Loucy (cell line): ENCODE measurements at regions not wholly inside any gene's neighbourhood (a gene's known extent, or its start where the extent isn't known, plus 50 kb on each side); places are given as distances from the start of the nearest gene placed in this dataset.

Source experiments
- H2AFZ ChIP-seq: fragments of 200-600 bp; sonication (generic); 2 replicates; pipeline ENCODE4 v1.6.0; 2016; ENCODE audit warnings: antibody characterized with exemption, mild to moderate bottlenecking, low read length, moderate library complexity
- H3F3A ChIP-seq: fragments of 200-600 bp; 2 replicates; pipeline ENCODE4 v1.6.0; 2016; ENCODE audit warnings: antibody characterized with exemption, low read depth, mild to moderate bottlenecking
- H3K27me3 ChIP-seq: fragments of 200-600 bp; sonication (generic); 2 replicates; pipeline ENCODE4 v1.6.1; 2014; ENCODE audit warnings: low read length, mild to moderate bottlenecking; ENCODE audit not compliant: insufficient read depth, poor library complexity, severe bottlenecking
- H3K36me3 ChIP-seq: fragments of 200-600 bp; sonication (generic); 2 replicates; pipeline ENCODE4 v1.6.1; 2016; ENCODE audit warnings: low read length; ENCODE audit not compliant: insufficient read depth
- H3K4me1 ChIP-seq: fragments of 200-600 bp; sonication (generic); 2 replicates; pipeline ENCODE4 v1.5.1; 2014; ENCODE audit warnings: low read length, mild to moderate bottlenecking; ENCODE audit not compliant: insufficient read depth, poor library complexity, severe bottlenecking
- H3K4me2 ChIP-seq: fragments of 200-600 bp; sonication (generic); 2 replicates; pipeline ENCODE4 v1.6.0; 2014; ENCODE audit warnings: antibody characterized with exemption, low read length, low read depth, mild to moderate bottlenecking; ENCODE audit not compliant: poor library complexity, severe bottlenecking
- H3K4me3 ChIP-seq: fragments of 200-600 bp; sonication (generic); 2 replicates; pipeline ENCODE4 v1.5.1; 2014; ENCODE audit warnings: low read length, mild to moderate bottlenecking, mixed read lengths; ENCODE audit not compliant: poor library complexity, severe bottlenecking
- H3K79me2 ChIP-seq: fragments of 200-600 bp; sonication (generic); 2 replicates; pipeline ENCODE4 v1.6.1; 2014; ENCODE audit warnings: low read length; ENCODE audit not compliant: insufficient read depth
- H3K9ac ChIP-seq: fragments of 200-600 bp; sonication (generic); 2 replicates; pipeline ENCODE4 v1.6.0; 2014; ENCODE audit warnings: mild to moderate bottlenecking, low read depth, low read length, moderate library complexity; ENCODE audit not compliant: poor library complexity, severe bottlenecking
- H3K9me2 ChIP-seq: fragments of 200-600 bp; sonication (generic); replicated peaks from 2 replicates; pipeline ENCODE4 v1.6.1; 2016; ENCODE audit warnings: low read depth, low read length, mixed read lengths
- H3K9me3 ChIP-seq: fragments of 200-600 bp; sonication (generic); 2 replicates; pipeline ENCODE4 v1.6.1; 2014; ENCODE audit warnings: mild to moderate bottlenecking, antibody characterized with exemption, low read length, low read depth; ENCODE audit not compliant: insufficient read depth
- H4K20me1 ChIP-seq: fragments of 200-600 bp; sonication (generic); 2 replicates; pipeline ENCODE4 v1.6.0; 2014; ENCODE audit warnings: antibody characterized with exemption, low read length, mild to moderate bottlenecking; ENCODE audit not compliant: insufficient read depth, poor library complexity, severe bottlenecking
- CTCF ChIP-seq: fragments of 200-600 bp; sonication (generic); conservative IDR thresholded peaks from 2 replicates; pipeline ENCODE4 v1.5.1; 2014; ENCODE audit warnings: mild to moderate bottlenecking, antibody characterized with exemption, low read length
- EZH2phosphoT487 ChIP-seq: fragments of 200-600 bp; IDR thresholded peaks from 2 replicates; pipeline ENCODE4 v1.6.1; 2018; ENCODE audit warnings: antibody characterized with exemption, mild to moderate bottlenecking, moderate library complexity, borderline replicate concordance

DNA sequence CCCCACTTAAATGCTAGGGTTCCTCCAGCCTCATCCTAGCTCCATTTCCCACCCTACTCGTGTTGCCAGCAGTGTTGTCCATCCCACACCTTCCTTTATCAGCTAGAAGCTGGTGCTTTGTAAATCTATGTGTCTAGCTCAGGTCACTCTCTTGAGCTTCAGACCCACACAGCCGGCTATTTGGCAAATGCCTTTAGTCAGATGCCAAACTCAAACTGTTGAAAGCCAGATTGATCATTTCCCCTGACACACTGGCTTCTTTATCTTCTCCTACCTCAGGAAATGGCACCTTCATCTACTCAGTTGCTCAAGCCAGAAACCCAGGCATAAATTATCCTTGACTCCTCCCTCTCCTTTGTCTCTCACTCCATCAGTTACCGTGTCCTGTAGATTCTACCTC, 61.5 kb upstream of the TPM1 start:
- H3K9ac ChIP-seq = no peak overlapping the region
- no peaks in the 10 kb centered on the region for H3K9me3 ChIP-seq
- no peak for TF ChIP-seq CTCF
- no peak for TF ChIP-seq EZH2phosphoT487
- H4K20me1 ChIP-seq = no peaks in the 10 kb centered on the region
- no peak overlapping the region for H3K4me3 ChIP-seq
- no peaks in the 10 kb centered on the region for H3F3A ChIP-seq
- H3K9me2 ChIP-seq = no peaks in the 10 kb centered on the region
- H2AFZ ChIP-seq = no peak overlapping the region
- no peaks in the 10 kb centered on the region for H3K79me2 ChIP-seq
- no peaks in the 10 kb centered on the region for H3K27me3 ChIP-seq
- no peak overlapping the region for H3K4me2 ChIP-seq
- H3K4me1 ChIP-seq = no peaks in the 10 kb centered on the region
- no peaks in the 10 kb centered on the region for H3K36me3 ChIP-seq

DNA sequence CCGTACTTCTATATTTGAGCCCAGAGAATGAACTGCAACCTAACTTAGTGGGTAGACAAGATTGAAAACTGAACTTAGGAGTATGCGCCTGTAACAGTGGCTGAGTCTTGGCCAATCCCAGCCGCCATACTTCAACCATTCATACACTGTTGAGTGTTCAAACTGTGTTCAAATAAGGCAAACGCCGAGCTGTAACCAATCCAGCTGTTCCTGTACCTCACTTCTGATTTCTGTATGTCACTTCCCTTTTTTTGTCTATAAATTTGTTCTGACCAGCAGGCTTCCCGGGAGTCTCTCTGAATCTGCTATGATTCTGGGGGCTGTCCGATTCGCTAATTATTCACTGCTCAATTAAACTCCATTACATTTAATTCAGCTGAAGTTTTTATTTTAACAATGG, 58.6 kb upstream of the TPM1 start:
- Histone ChIP-seq H3K4me2 (no peak overlapping the region), H4K20me1 (no peaks in the 10 kb centered on the region), H3F3A (no peaks in the 10 kb centered on the region), H3K4me1 (no peaks in the 10 kb centered on the region), H3K9me2 (no peaks in the 10 kb centered on the region), H3K9ac (no peak overlapping the region), H2AFZ (no peak overlapping the region), H3K36me3 (no peaks in the 10 kb centered on the region), H3K4me3 (no peak overlapping the region), H3K9me3 (no peaks in the 10 kb centered on the region), H3K27me3 (no peaks in the 10 kb centered on the region), H3K79me2 (no peaks in the 10 kb centered on the region)
- no peak for TF ChIP-seq CTCF
- TF ChIP-seq EZH2phosphoT487 = no peak

- Histone ChIP-seq H3K27me3 (no peaks in the 10 kb centered on the region), H3F3A (no peaks in the 10 kb centered on the region), H3K4me2 (no peak overlapping the region), H3K9me2 (no peaks in the 10 kb centered on the region), H3K4me1 (no peaks in the 10 kb centered on the region), H3K4me3 (no peak overlapping the region), H4K20me1 (no peaks in the 10 kb centered on the region), H2AFZ (no peak overlapping the region), H3K9me3 (no peaks in the 10 kb centered on the region), H3K79me2 (no peaks in the 10 kb centered on the region), H3K36me3 (no peaks in the 10 kb centered on the region), H3K9ac (no peak overlapping the region)
- TF ChIP-seq EZH2phosphoT487 (no peak), CTCF (no peak)
Observed at GRCh38 chr15:62985768-62986167, 56.8 kb upstream of the TPM1 start.
